Erythroblast (primary cell): ENCODE measurements at regions not wholly inside any gene's neighbourhood (a gene's known extent, or its start where the extent isn't known, plus 50 kb on each side); places are given as distances from the start of the nearest gene placed in this dataset.
"Not testable (repeated sequence)": the region's sequence is repeated elsewhere in the genome, so short reads cannot be mapped to it uniquely, and the experiment has no call there.

ENCODE experiments used
- DNase-seq, 2 experiments: peaks; one replicate each; lab custom pipeline; 2025; lab: John Stamatoyannopoulos, UW
- GATA1 ChIP-seq: IDR thresholded peaks from 2 replicates; pipeline ENCODE4 v1.6.1; 2011; ENCODE audit warnings: low read depth, mild to moderate bottlenecking, control low read depth, low read length, moderate library complexity
- POLR2A ChIP-seq: IDR thresholded peaks from 2 replicates; pipeline ENCODE4 v1.6.1; 2011; ENCODE audit warnings: mild to moderate bottlenecking, low read length

DNA sequence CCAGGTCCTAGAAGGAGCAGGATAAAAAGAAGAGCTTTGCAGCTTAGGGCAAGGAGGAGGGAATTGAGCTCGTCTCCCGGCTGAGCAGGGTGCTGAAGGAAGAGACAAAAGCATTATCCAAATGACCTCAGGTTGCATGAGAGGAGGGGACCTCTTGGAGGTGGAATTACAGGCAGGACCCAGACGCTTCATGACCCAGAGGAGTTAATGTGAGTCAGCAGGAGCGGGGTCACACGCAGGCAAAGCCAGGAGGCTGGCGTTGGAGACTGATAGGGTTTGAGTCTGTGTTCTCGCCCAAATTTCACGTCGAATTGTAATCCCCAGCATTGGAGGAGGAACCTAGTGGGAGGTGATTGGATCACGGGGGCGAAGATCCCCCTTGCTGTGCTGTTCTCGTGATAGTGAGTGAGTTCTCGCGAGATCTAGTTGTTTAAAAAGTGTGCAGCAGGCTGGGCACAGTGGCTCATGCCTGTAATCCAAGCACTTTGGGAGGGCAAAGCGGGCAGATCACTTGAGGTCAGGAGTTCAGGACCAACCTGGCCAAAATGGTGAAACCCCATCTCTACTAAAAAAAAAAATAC is 63.7 kb upstream of the AUTS2 start:
- no peak for DNase-seq
- TF ChIP-seq GATA1 (no peak), POLR2A (no peak)

DNA sequence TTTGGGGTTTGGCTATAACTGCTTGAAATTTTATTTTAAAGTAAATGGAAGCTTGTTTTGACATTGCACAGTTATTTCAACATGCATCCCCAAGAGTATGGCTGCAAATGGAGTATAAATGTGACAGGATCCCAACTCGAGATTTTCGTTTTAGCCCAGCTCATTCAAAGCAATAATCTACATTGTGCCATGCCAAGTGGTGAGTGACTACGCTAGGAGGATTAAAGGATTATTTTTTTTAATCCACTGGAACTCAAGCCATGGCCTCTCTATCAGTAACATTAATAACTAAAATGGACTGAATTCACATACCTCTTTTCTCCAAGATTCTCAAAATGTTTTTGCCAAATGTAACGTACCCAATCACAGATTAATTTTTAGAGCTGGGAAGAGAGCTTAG is 60.6 kb upstream of the AUTS2 start:
- DNase-seq = no peak
- TF ChIP-seq GATA1 = no peak
- TF ChIP-seq POLR2A = no peak

DNA sequence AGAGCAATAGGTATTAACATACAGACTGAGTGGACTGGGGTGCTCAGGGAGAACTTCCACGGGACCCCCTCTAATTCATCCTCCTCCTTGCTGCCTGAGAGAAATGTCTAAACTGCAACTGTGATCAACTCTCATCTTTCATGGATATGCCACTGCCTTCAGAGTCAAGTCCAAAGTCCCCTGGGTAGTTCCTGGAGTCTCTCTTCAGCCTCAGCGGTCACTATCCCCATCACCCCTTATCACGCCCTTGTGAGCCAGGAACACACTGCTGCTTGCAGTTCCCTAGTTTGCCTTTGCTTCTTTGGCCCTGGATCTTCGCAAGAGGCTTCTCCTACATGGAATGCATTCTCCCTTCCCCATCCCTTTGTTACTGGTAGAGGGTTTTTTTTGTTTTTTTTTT is 58.7 kb upstream of the AUTS2 start:
- TF ChIP-seq GATA1 = no peak
- no peak for TF ChIP-seq POLR2A
- DNase-seq = no peak

DNA sequence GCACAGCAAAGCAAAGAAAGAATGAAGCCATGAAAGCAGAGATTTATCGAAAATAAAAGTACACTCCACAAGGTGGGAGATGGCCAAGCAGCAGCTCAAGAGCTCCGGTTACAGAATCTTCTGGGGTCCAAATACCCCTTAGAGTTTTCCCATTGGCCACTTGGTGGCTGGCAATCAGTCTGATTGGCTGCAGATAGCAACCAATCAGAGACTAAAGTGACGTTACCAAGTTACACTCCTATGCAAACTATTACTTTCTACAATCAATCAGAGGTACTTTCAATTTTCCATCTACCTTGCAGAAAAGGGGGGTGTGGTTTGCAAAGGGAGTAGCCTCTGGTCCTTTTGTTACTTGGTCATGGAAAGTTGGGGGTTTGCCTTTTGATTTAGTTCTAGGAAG is 58.0 kb upstream of the AUTS2 start:
- no peak for DNase-seq
- TF ChIP-seq GATA1 = no peak

DNA sequence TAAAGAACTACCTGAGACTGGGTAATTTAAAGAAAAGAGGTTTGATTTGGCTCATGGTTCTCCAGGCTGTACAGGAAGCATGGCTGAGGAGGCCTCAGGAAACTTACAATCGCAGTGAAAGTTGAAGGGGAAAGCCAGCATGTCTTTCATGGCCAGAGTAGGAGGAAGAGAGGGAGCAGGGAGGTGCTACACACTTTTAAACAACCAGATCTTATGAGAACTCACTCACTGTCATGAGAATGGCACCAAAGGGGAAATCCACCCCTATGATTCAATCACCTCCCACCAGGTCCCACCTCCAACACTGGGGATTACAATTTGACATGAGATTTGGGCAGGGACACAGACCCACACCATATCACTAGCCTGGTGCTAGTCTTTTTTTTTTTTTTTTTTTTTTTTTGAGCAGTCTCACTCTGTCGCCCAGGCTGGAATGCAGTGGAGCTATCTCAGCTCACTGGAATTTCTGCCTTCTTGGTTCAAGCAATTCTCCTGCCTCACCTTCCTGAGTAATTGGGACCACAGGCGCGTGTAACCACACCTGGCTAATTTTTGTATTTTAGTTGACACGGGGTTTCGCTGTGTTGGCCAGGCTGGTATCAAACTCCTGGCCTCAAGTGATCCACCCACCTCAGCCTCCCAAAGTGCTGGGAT is 56.4 kb upstream of the AUTS2 start:
- DNase-seq = not testable (repeated sequence)

DNA sequence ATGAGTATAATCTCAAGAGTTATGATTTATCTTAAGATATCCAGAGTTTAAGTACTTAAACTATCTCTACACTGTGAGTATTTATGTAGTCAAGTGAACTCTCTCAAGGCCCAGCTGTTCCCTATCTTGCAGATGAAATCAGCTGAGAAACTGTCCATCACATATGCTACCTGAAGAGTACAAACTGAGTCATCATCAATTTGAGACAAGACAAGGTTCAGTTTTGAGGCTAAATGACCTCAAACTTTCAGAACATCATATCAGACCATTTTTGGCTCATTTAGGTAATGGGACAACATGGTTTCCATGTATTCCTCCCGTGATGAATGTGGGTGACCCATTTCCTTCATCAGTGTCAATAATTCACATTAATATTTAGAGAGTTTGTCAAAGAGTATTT is 53.1 kb upstream of the AUTS2 start:
- TF ChIP-seq GATA1 (no peak), POLR2A (no peak)
- DNase-seq = no peak
